MM.1S (cell line): ENCODE measurements at regions not wholly inside any gene's neighbourhood (a gene's known extent, or its start where the extent isn't known, plus 50 kb on each side); places are given as distances from the start of the nearest gene placed in this dataset.

Source experiments
- CTCF ChIP-seq: fragments of 300-600 bp; sonication (generic); IDR thresholded peaks from 2 replicates; pipeline ENCODE4 v1.5.1; 2016; ENCODE audit warnings: antibody characterized with exemption, low read length, mixed read lengths
- EZH2 ChIP-seq: fragments of 300-600 bp; sonication (generic); optimal IDR thresholded peaks from 2 replicates; pipeline ENCODE3; 2017; ENCODE audit warnings: low read depth, mild to moderate bottlenecking, antibody characterized with exemption, low read length, mixed read lengths
- EZH2phosphoT487 ChIP-seq: fragments of 300-600 bp; sonication (generic); IDR thresholded peaks from 2 replicates; pipeline ENCODE4 v1.6.1; 2018; ENCODE audit warnings: antibody characterized with exemption, low read length

GRCh38 chr6:16840725-16841124, 79.5 kb upstream of the ATXN1 start:
- no peak for TF ChIP-seq CTCF
- no peak for TF ChIP-seq EZH2phosphoT487
- TF ChIP-seq EZH2 = no peak
